NCI-H1436 (cell line): ENCODE measurements at regions not wholly inside any gene's neighbourhood (a gene's known extent, or its start where the extent isn't known, plus 50 kb on each side); places are given as distances from the start of the nearest gene placed in this dataset.
A peak's percentile ranks its signal among the peaks of the same experiment; 100 is the strongest.

Source experiments
- DNase-seq: peaks from one replicate; lab custom pipeline; 2025; lab: John Stamatoyannopoulos, UW

DNA sequence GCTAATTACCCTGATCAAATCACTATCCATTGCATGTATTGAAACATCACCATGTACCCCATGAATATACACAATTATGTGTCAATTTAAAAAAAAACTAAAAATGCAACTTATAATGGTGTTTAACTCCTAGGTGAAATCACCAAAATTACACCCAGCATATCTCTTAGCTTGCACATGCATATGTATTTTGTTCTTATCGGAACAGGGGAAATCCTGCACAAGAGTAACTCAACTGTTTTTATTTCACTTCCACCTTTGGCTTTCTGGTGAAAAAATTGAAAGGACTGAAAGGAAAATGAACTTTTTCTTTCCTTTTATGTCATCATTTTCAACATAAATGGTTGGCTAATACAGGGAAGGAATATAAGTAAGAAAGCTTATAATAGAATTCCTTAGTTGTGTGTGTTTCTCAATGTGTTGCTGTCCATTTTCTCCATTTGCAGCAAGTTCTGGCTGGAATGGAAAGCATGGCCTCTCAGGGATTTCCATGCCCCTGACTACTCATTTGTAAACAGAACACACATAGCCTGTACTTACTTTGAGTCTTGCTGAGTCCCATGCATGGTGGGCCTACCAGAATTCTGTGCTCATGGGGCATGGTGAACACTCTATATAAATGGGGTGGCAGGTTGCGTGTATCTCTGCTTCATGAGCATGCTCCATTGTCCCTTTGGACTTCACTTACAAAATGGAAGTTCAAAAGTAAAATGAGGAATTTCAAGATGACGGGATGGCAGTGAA, 462.0 kb downstream of the HS3ST3B1 start:
- no peak for DNase-seq

GRCh38 chr17:14760719-14761411, 460.0 kb downstream of the HS3ST3B1 start:
- no peak for DNase-seq

DNA sequence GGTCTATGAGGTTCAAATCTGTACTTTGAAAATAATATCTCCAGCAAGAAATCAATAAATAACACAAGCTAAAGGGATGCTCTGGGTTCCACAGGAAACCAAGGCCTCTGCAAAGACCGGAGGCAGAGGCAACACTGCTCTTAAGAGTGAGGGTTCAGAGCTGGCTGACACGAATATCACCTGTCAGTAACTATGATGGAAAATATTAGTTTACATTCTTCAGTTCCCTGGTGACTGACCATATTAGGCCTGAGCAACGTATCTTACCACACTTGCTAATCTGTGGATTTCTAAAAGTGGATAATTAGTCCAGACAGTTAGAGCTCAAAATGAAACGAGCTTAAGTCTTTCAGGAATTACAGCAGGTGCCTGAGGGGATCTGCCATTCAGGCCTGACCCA, 459.3 kb downstream of the HS3ST3B1 start:
- peak; percentile 64 for DNase-seq

DNA sequence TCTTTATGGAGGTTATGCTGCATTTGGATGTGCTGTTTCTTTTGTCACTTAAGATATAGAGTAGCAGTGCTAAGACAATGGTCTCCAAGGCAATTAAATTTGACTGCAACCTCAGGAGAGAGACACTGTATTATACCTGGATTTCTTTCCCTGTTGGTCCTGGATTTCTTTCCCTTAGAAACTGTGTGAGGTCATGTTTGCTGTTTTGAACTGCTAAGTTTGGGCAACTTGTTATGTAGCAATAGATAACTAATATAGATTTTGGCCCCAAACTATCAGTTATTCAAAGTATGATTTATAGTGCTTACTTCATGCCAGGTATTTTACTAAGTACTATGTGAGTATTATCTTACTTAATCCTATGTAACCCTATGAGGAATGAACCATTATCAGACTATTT, 458.4 kb downstream of the HS3ST3B1 start:
- DNase-seq, result no peak

DNA sequence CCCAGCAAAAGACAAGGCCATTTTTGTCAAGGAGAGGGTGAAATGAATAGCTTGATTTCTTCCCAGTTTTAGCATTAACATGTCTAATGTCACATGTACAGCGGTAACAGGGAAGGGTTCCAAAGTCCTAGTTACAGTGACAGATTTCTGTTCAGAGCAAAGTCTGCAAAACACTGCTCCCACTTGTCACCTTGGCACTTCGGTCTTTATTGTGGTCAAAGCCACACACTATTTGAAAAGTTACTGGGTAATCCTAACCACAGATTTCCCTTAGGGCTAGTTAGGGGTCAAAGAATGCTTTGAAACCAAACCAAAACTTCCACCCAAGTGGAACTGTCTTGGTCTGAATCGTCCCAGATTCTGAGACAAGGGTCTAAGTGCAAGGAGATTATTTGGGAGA, 455.6 kb downstream of the HS3ST3B1 start:
- DNase-seq, result no peak

DNA sequence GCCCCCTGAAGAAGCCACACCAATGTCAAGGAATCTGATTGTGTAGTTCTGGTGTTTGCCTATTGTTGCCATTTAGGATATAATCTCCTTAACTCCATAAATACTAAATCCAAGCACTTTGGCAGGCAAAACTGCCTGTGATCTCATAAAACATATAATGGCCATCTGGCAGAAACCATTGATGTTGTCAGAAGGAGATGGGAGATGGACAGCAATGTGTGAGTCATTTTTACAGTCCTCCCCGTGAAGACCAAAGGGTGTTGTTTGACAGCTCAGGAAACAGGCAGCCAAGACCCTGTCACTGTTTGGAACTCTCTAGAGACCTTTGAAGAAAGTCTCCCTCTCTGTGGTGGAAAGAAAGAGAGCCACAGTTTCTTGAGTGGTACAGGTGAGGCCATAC, 454.1 kb downstream of the HS3ST3B1 start:
- DNase-seq, result no peak

DNA sequence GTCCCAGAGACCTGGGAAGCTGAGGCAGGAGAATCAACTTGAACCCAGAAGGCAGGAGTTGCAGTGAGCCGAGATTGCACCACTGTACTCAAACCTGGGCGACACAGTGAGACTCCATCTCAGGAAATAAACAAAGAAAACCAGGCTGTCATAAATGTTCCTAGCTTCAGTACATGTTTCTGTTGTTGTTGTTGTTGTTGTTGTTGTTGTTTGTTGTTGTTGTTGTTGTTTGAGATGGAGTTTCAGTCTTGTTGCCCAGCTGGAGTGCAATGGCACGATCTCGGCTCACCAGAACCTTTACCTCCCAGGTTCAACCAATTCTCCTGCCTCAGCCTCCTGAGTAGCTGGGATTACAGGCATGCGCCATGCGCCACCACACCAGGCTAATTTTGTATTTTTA, 452.5 kb downstream of the HS3ST3B1 start:
- DNase-seq, result no peak

- no peak for DNase-seq
Measured at GRCh38 chr17:14752011-14752410, 451.1 kb downstream of the HS3ST3B1 start.

DNA sequence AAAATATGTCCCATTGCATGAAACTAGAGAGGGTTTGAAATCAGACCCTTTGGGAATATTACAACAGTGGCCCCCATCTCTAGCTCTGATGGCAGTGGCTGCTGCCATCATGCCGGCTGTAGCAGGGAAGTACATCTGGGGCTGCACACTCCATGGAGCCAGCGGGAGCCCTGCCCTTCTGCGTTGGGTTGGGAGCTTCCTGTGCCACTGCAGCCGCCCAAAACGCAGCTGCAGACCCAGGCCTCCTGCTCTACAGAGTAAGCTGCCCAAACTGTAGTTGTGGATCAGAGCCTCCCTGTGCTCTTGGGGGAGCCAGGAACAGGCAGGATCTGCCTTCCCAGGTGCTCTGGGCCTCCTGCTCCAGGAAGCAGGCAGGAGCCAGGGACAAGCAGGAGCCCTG, 450.0 kb downstream of the HS3ST3B1 start:
- no peak for DNase-seq

GRCh38 chr17:14749269-14749668, 448.4 kb downstream of the HS3ST3B1 start:
- no peak for DNase-seq

GRCh38 chr17:14748036-14748710, 447.3 kb downstream of the HS3ST3B1 start:
- DNase-seq, result no peak

GRCh38 chr17:14747603-14747950, 446.7 kb downstream of the HS3ST3B1 start:
- DNase-seq, result no peak

DNA sequence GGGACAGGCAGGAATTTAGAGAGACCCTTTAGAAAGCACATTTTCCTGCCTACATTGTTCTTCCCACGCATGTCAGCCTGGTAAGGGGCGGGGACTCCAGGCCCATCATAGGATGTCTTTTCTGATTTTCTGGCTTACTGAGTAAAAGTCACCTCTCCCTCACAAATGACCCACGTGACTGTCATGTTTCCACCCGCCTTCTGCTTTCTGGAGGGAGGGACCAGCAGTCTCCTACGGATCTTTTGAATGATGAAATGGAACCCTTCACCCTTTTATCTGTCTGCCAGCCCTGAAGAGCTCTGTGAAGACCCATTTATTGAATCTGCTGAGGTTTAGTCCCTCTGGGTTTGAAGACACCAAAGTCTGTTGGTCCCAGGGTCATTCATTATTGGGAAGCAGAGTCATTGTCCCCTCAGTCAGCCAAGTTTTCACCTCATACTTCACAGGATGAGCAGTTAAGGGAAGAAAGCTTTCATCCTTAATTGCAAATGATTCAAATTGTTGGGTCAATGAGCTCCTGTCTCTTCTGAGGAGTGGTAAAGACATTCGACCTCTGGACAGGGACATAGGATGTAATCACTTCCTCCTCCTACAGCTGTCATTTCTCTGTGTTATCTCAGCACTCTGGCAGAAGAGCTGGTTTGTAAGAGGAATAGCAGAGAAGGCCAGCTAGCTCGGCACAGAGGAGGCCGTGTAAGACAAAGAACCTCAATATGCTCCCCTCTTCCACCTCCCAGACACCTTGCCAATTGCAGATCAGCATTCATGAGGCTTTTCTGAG, 446.1 kb downstream of the HS3ST3B1 start:
- no peak for DNase-seq

- no peak for DNase-seq
Measured at GRCh38 chr17:14745541-14745940, 444.7 kb downstream of the HS3ST3B1 start.

DNA sequence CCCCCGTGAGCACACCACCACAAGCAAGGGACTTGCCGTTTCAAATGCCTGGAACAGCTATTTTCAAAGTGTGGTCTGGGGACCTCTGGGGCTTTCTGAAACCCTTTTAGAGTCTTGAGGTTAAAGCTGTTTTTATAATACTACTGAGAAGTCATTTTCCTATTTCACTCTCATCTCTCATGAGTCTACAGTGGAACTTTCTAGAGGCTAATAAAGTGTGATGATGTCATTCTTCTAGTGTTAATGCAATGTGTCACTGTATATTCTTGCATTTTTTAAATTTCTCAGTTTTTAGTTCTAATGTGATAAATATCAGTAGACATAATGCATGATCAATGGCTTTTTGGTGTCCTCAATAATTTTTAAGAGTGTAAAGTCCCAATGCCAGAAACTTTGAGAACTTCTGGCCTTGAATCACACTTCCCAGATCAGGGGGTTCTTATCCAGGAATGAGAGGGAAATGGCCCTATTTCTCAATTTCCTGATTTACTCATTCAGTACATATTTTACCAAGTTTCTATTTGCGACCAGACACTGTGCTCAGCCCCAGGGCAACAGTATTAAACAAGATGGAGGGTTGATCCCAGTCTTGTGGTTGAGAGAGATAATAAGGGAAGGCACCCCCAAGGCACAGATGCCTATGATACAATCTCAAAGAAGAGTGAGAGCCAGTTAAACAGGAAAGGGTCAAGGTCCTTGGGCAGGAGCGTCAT, 444.0 kb downstream of the HS3ST3B1 start:
- no peak for DNase-seq

DNA sequence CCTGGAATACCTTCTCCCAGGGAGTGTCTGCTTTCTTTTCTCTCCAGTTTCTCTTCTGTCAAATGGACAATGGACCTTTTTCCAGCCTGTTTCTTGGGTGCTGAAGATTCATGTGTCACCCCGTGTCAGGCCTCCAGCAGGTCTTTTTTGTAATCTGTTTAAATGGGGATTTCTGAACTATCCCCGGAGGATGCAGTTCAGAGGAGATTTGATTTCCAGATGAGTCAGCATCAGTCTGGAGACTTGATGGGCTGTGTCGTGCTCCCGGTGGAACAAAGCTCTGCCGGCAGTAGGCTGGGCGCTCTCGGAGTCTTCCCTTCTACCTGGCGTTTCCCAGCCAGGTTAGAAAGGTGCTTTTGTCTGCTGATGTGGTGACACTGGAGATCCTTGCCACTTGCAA, 440.6 kb downstream of the HS3ST3B1 start:
- DNase-seq, result no peak

DNA sequence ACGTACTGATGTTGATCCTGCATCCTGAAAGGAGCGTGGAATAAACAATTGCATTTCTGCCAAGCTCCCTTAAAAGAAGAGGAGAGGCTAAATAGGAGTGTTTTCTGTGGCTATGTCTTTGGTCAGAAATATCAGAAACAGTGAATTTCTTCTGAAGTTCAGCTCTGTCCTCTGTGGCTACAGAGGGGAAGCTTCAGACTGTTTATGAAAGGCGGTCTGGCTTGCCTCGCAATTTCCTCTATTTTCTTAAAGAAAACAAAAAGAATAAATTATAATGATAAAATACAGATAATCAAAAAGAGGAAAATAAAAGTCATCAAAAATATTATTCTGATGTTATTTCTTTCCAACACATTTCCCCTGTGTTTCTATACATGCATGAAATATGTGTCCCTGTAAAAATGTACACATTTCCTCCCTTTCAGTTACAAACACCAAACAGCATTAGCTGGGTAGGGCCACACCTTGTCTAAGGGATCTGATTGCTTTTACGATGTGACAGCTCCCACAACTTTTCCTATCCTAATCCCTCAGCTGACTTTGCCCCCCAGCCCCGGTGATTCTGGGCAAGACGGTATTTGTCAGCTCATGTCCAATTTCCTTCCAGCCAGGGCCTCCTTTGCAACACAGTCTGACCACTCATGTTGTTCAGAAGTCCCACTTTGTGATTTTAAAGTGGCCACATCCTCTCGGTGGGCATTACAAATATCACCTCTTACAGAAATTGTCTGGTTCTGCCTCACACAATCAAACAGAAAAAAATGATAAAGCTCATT, 439.0 kb downstream of the HS3ST3B1 start:
- DNase-seq, result no peak

DNA sequence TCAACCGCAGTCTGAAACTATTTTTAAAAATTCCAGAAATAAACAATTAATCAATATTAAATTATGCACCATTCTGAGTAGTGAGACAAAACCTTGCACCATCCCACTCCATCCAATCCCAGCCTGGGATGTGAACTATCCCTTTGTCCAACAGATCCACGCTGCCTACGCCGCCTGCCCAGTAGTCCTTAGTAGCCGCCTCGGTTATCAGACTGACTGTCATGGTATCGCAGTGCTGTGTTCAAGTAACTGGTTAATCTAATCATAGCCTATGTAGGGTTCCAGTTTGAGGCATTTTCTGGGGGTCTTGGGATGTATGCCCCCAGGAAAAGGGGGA, 437.7 kb downstream of the HS3ST3B1 start:
- no peak for DNase-seq

- DNase-seq, result no peak
Measured at GRCh38 chr17:14737984-14738651, 437.2 kb downstream of the HS3ST3B1 start.

GRCh38 chr17:14736631-14737030, 435.8 kb downstream of the HS3ST3B1 start:
- no peak for DNase-seq

GRCh38 chr17:14733376-14733775, 432.5 kb downstream of the HS3ST3B1 start:
- DNase-seq, result no peak
